IMR-90 (cell line): ENCODE measurements at regions not wholly inside any gene's neighbourhood (a gene's known extent, or its start where the extent isn't known, plus 50 kb on each side); places are given as distances from the start of the nearest gene placed in this dataset.
"Not testable (repeated sequence)": the region's sequence is repeated elsewhere in the genome, so short reads cannot be mapped to it uniquely, and the experiment has no call there.

Experiments
- ATAC-seq: fragments of 200-7000 bp; cut with Tn5 transposase; 2 replicates; pipeline ENCODE4 v1.9.1; 2020; ENCODE audit warnings: low read depth, mild to moderate bottlenecking, moderate library complexity
- BruUV-seq: library from RNA; stranded (reverse); fragments of 400-500 nt; replicated peaks from 2 replicates; lab custom pipeline; 2021; lab: Mats Ljungman, UMichigan
- CTCF ChIA-PET: fragments of 300-600 bp; formaldehyde crosslinking; extraction: SDS; loops from one replicate; lab custom pipeline; 2021; ENCODE audit warnings: antibody characterized with exemption; lab: Yijun Ruan, JAX
- POLR2A ChIA-PET: fragments of 300-600 bp; sonication (Branson Sonifier 250); formaldehyde crosslinking; loops from one replicate; lab custom pipeline; 2022; ENCODE audit warnings: antibody characterized with exemption; ENCODE audit not compliant: unreplicated experiment; lab: Charles Lee
- DNase-seq: peaks from one replicate; pipeline ENCODE4 v3.0.0; 2013
- H2AFZ ChIP-seq: replicated peaks from 2 replicates; pipeline ENCODE3; 2013; ENCODE audit warnings: low read length, mild to moderate bottlenecking; ENCODE audit not compliant: poor library complexity
- H2AK5ac ChIP-seq: 2 replicates; pipeline ENCODE4 v1.6.1; 2013; ENCODE audit warnings: low read depth, low read length, inconsistent platforms
- H2AK9ac ChIP-seq: replicated peaks from 2 replicates; pipeline ENCODE3; 2013; ENCODE audit warnings: mild to moderate bottlenecking, low read depth, low read length, moderate library complexity; ENCODE audit not compliant: poor library complexity
- H2BK120ac ChIP-seq: 2 replicates; pipeline ENCODE4 v1.6.1; 2013; ENCODE audit warnings: low read depth, low read length, inconsistent platforms
- H2BK15ac ChIP-seq: 3 replicates; pipeline ENCODE4 v1.6.1; 2013; ENCODE audit warnings: low read depth, low read length, inconsistent platforms
- H2BK20ac ChIP-seq: 2 replicates; pipeline ENCODE4 v1.6.1; 2013; ENCODE audit warnings: low read depth, mild to moderate bottlenecking, inconsistent platforms, low read length, moderate library complexity
- H2BK5ac ChIP-seq: 2 replicates; pipeline ENCODE4 v1.6.1; 2013; ENCODE audit warnings: mild to moderate bottlenecking, low read depth, low read length, inconsistent platforms; ENCODE audit not compliant: poor library complexity, severe bottlenecking
- H3K14ac ChIP-seq: replicated peaks from 2 replicates; pipeline ENCODE4 v1.6.1; 2013; ENCODE audit warnings: low read depth, low read length, inconsistent platforms
- H3K18ac ChIP-seq: 2 replicates; pipeline ENCODE4 v1.6.1; 2013; ENCODE audit warnings: low read depth, low read length, control low read depth
- H3K23ac ChIP-seq: 2 replicates; pipeline ENCODE4 v1.6.1; 2013; ENCODE audit warnings: low read depth, low read length, inconsistent platforms
- H3K27ac ChIP-seq: 2 replicates; pipeline ENCODE4 v1.5.1; 2013; ENCODE audit warnings: mild to moderate bottlenecking, control low read depth, low read length; ENCODE audit not compliant: insufficient read depth
- H3K27me3 ChIP-seq: 2 replicates; pipeline ENCODE4 v1.6.1; 2013; ENCODE audit warnings: low read length; ENCODE audit not compliant: control insufficient read depth, insufficient read depth
- H3K36me3 ChIP-seq: 2 replicates; pipeline ENCODE4 v1.6.1; 2013; ENCODE audit warnings: low read length, mixed read lengths; ENCODE audit not compliant: control insufficient read depth, insufficient read depth
- H3K4ac ChIP-seq: 2 replicates; pipeline ENCODE4 v1.6.1; 2013; ENCODE audit warnings: low read depth, low read length, inconsistent platforms
- H3K4me1 ChIP-seq: 2 replicates; pipeline ENCODE4 v1.6.1; 2013; ENCODE audit warnings: low read length, mixed read lengths; ENCODE audit not compliant: control insufficient read depth, insufficient read depth
- H3K4me2 ChIP-seq: 2 replicates; pipeline ENCODE4 v1.6.1; 2013; ENCODE audit warnings: low read depth, mild to moderate bottlenecking, control low read depth, low read length, moderate library complexity
- H3K4me3 ChIP-seq: 2 replicates; pipeline ENCODE4 v1.5.1; 2013; ENCODE audit warnings: low read depth, mild to moderate bottlenecking, control low read depth, low read length, moderate library complexity; ENCODE audit not compliant: insufficient read depth
- H3K56ac ChIP-seq: 2 replicates; pipeline ENCODE4 v1.6.1; 2013; ENCODE audit warnings: low read length, inconsistent platforms; ENCODE audit not compliant: insufficient read depth; ENCODE audit errors: extremely low read depth
- H3K79me1 ChIP-seq, 2 experiments: 2 replicates each; pipeline ENCODE4 v1.6.1; 2013; ENCODE audit warnings: low read length in 2 of 2, inconsistent platforms in 1 of 2, low read depth in 1 of 2
- H3K9ac ChIP-seq: 2 replicates; pipeline ENCODE4 v1.6.1; 2013; ENCODE audit warnings: low read depth, low read length, control low read depth
- H3K9me1 ChIP-seq: 2 replicates; pipeline ENCODE4 v1.6.1; 2013; ENCODE audit warnings: low read length, inconsistent platforms; ENCODE audit not compliant: insufficient read depth
- H3K9me3 ChIP-seq: 2 replicates; pipeline ENCODE4 v1.6.1; 2013; ENCODE audit warnings: low read length; ENCODE audit not compliant: control insufficient read depth, insufficient read depth
- H4K20me1 ChIP-seq: 2 replicates; pipeline ENCODE4 v1.6.1; 2013; ENCODE audit warnings: low read length, inconsistent platforms; ENCODE audit not compliant: insufficient read depth
- H4K5ac ChIP-seq: 2 replicates; pipeline ENCODE4 v1.6.1; 2013; ENCODE audit warnings: mild to moderate bottlenecking, low read depth, low read length, control low read depth
- H4K8ac ChIP-seq, 2 experiments: 2 replicates each; pipeline ENCODE4 v1.6.1; 2013; ENCODE audit warnings: low read depth in 2 of 2, low read length in 2 of 2, control low read depth in 1 of 2, inconsistent platforms in 1 of 2
- H4K91ac ChIP-seq: 2 replicates; pipeline ENCODE4 v1.6.1; 2013; ENCODE audit warnings: low read depth, low read length, inconsistent platforms; ENCODE audit not compliant: insufficient read depth
- RAD21 ChIP-seq: IDR thresholded peaks from 2 replicates; pipeline ENCODE4 v1.6.1; 2012; ENCODE audit warnings: low read length, improper control_type of control experiment
- WGBS, 2 experiments: methylation state at CpG; one replicate each; pipeline versions ENCODE4 v1.1.5 to v1.1.7; 2013; ENCODE audit warnings: missing lambda C conversion rate in 2 of 2; ENCODE audit not compliant: insufficient read length in 1 of 2; ENCODE audit errors: extremely low coverage in 2 of 2; 5-methylcytosine and 5-hydroxymethylcytosine counted together
- dilution Hi-C: fragments of 300-500 bp; cut with HindIII; formaldehyde crosslinking; loops from one replicate; pipeline ENCODE4 v1.14.3; 2018; ENCODE audit warnings: low sequenced_read_pairs; ENCODE audit not compliant: unreplicated experiment
- in situ Hi-C: fragments of 300-500 bp; cut with MboI; formaldehyde crosslinking; loops from 3 replicates; pipeline ENCODE4 v1.14.3; 2019; ENCODE audit warnings: low sequenced_read_pairs, inconsistent platforms, mixed read lengths
- intact Hi-C: fragments of 100-400 bp; cut with micrococcal nuclease; formaldehyde crosslinking; loops from 2 replicates; pipeline ENCODE4 v1.10.0; 2022

- H3K9me1 ChIP-seq, H3K14ac ChIP-seq, H4K91ac ChIP-seq, H3K9ac ChIP-seq, H3K27me3 ChIP-seq, H3K9me3 ChIP-seq, H3K4me2 ChIP-seq, H3K4me3 ChIP-seq, H3K79me1 ChIP-seq, CTCF ChIA-PET, ATAC-seq, intact Hi-C loops, H4K20me1 ChIP-seq, H4K5ac ChIP-seq, dilution Hi-C loops, H2BK15ac ChIP-seq, H3K4ac ChIP-seq, H3K56ac ChIP-seq, H3K27ac ChIP-seq, H2AK5ac ChIP-seq, DNase-seq, BruUV-seq, H3K36me3 ChIP-seq, H4K8ac ChIP-seq, H3K18ac ChIP-seq, H2BK120ac ChIP-seq, in situ Hi-C loops, H2AFZ ChIP-seq, H2AK9ac ChIP-seq, POLR2A ChIA-PET, H3K23ac ChIP-seq, H2BK20ac ChIP-seq, H3K4me1 ChIP-seq, H2BK5ac ChIP-seq: not testable (repeated sequence)
- no CpG with 5 or more reads among the region's 5 CpGs for whole genome bisulfite sequencing, 2 experiments
- peak; percentile 19; the same call in 1 of the 2 replicates for TF ChIP-seq RAD21
Observed at GRCh38 chr1:170457325-170458050, 74.5 kb upstream of the GORAB start.
